B cell (primary cell): ENCODE measurements at regions not wholly inside any gene's neighbourhood (a gene's known extent, or its start where the extent isn't known, plus 50 kb on each side); places are given as distances from the start of the nearest gene placed in this dataset.

Source experiments
- EZH2 ChIP-seq: IDR thresholded peaks from 2 replicates; pipeline ENCODE4 v1.6.1; 2012; ENCODE audit warnings: borderline replicate concordance, low read depth, mild to moderate bottlenecking, moderate library complexity, low read length; ENCODE audit not compliant: insufficient read depth, poor library complexity, severe bottlenecking
- TF ChIP-seq, protein P1 (sequence below): fragments of 200-600 bp; IDR thresholded peaks from one replicate; pipeline ENCODE4 v1.8.0; 2022; ENCODE audit warnings: antibody characterized with exemption, mild to moderate bottlenecking

- TF ChIP-seq, protein P1, sequence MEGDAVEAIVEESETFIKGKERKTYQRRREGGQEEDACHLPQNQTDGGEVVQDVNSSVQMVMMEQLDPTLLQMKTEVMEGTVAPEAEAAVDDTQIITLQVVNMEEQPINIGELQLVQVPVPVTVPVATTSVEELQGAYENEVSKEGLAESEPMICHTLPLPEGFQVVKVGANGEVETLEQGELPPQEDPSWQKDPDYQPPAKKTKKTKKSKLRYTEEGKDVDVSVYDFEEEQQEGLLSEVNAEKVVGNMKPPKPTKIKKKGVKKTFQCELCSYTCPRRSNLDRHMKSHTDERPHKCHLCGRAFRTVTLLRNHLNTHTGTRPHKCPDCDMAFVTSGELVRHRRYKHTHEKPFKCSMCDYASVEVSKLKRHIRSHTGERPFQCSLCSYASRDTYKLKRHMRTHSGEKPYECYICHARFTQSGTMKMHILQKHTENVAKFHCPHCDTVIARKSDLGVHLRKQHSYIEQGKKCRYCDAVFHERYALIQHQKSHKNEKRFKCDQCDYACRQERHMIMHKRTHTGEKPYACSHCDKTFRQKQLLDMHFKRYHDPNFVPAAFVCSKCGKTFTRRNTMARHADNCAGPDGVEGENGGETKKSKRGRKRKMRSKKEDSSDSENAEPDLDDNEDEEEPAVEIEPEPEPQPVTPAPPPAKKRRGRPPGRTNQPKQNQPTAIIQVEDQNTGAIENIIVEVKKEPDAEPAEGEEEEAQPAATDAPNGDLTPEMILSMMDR, result no peak
- TF ChIP-seq EZH2, result no peak
Observed at GRCh38 chrX:77162777-77163176, 284.4 kb upstream of the FGF16 start.
